Eye (tissue), 1 donor: ENCODE measurements at regions not wholly inside any gene's neighbourhood (a gene's known extent, or its start where the extent isn't known, plus 50 kb on each side); places are given as distances from the start of the nearest gene placed in this dataset.
A peak's percentile ranks its signal among the peaks of the same experiment; 100 is the strongest.

Experiments used
- DNase-seq: peaks from one replicate; pipeline ENCODE4 v3.0.0-alpha.2; 2015

DNA sequence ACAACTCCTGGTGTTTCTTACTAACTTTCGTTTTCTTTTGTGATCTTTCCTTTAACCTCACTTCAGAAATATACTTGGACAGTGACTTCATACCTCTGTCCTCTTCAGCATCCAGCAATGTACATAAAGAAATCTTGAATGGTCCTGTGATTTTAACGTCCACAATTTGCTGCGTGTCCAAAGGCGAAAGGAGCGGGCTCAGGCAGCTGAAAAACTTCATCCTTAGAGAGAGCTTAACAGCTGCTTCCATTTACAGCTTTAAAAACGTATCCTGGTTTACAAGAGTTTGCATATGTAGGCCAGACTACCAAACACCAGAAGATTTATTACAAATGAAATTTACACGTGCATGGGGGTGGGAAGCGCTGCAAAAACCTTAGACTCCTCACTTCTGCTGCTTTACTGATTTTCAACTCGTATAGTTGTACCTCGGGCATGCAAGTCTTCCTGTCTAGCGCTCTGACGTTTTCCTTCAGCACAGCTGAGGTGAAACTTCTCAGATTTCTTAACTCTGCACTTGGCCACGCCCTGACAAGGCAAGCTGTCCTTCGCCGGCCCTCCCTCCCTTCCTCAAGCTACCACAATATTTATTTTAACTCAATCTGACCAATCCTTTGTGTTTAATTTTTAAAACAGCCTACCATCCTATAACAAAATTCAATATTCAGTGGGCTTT is 406.4 kb downstream of the FAM47A start:
- DNase-seq: peak; percentile 66

DNA sequence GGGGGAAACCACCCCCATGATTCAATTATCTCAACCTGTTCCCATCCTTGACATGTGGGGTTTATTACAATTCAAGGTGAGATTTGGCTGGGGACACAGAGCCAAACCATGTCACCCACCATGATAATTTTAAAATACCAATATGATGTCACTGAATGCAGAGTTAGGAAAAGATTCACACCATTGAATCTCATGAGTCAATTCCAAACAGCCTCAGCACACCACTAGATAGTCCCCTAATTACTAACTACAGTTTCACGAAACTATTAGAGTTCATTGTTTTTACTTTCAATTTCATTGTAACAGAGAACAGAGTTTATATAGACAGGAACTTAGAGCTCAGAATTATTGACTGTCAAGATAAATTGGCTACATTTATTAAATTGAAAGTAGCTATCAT is 410.2 kb downstream of the FAM47A start:
- no peak for DNase-seq

DNA sequence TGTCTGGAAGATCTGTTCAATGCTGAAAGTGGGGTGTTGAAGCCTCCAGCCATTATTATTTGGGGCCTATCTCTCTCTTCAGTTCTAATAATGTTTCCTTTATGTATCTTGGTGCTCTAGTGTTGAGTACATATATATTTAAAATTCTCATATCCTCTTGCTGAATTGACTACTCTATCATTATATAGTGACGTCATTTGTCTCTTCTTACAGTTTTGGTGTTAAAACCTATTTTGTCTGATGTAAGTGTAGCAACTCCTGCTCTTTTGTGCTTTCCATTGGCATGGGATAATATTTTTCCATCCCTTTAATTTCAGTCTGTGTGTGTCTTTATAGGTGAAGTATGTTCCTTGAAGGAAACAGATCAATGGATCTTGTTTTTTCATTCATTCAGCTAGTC is 446.0 kb downstream of the FAM47A start:
- no peak for DNase-seq
